ENCODE measurements at regions not wholly inside any gene's neighbourhood (a gene's known extent, or its start where the extent isn't known, plus 50 kb on each side); places are given as distances from the start of the nearest gene placed in this dataset.

GRCh38 chr10:84896909-84897308 is 568.5 kb downstream of the CCSER2 start:
- Histone ChIP-seq H3K36me3 (ENCODE audit: control insufficient read depth, insufficient read depth, low read length) (no peaks in the 10 kb centered on the region), H3K4me3 (ENCODE audit: low read depth, low read length) (no peak overlapping the region), H3K27me3 (ENCODE audit: control insufficient read depth, insufficient read depth, low read length) (no peaks in the 10 kb centered on the region)
- no peak for DNase-seq (ENCODE audit: low read depth)
- ChIA-PET POLR2A (no interaction called here), CTCF (no interaction called here)
- TF ChIP-seq CTCF (IDR thresholded peaks at IDR 0.05; ENCODE audit: insufficient read depth, low read depth, low read length) = no peak

- POLR2A ChIA-PET = no interaction called here
- DNase-seq (ENCODE audit: low read depth) = no peak
- Histone ChIP-seq H3K36me3 (ENCODE audit: control insufficient read depth, insufficient read depth, low read length) (no peaks in the 10 kb centered on the region), H3K4me3 (ENCODE audit: low read depth, low read length) (no peak overlapping the region), H3K27me3 (ENCODE audit: control insufficient read depth, insufficient read depth, low read length) (no peaks in the 10 kb centered on the region)
- CTCF ChIA-PET = no interaction called here
- no peak for TF ChIP-seq CTCF (IDR thresholded peaks at IDR 0.05; ENCODE audit: insufficient read depth, low read depth, low read length)
Measured at GRCh38 chr10:84899268-84899667, 570.9 kb downstream of the CCSER2 start.

- POLR2A ChIA-PET = no interaction called here
Measured at GRCh38 chr10:84900141-84900540, 571.8 kb downstream of the CCSER2 start.

GRCh38 chr10:84901885-84902284 is 573.5 kb downstream of the CCSER2 start:
- DNase-seq (ENCODE audit: low read depth) = no peak
- CTCF ChIA-PET = no interaction called here
- TF ChIP-seq CTCF (IDR thresholded peaks at IDR 0.05; ENCODE audit: insufficient read depth, low read depth, low read length) = no peak
- H3K4me3 ChIP-seq (ENCODE audit: low read depth, low read length) = no peak overlapping the region
- no peaks in the 10 kb centered on the region for H3K27me3 ChIP-seq (ENCODE audit: control insufficient read depth, insufficient read depth, low read length)
- no peaks in the 10 kb centered on the region for H3K36me3 ChIP-seq (ENCODE audit: control insufficient read depth, insufficient read depth, low read length)
- POLR2A ChIA-PET = no interaction called here

More at GRCh38 chr10:84900141-84900540, 571.8 kb downstream of the CCSER2 start:
- no peak for DNase-seq (ENCODE audit: low read depth)
- no peak for TF ChIP-seq CTCF (IDR thresholded peaks at IDR 0.05; ENCODE audit: insufficient read depth, low read depth, low read length)
- CTCF ChIA-PET = no interaction called here
- no peaks in the 10 kb centered on the region for H3K36me3 ChIP-seq (ENCODE audit: control insufficient read depth, insufficient read depth, low read length)
- no peaks in the 10 kb centered on the region for H3K27me3 ChIP-seq (ENCODE audit: control insufficient read depth, insufficient read depth, low read length)
- no peak overlapping the region for H3K4me3 ChIP-seq (ENCODE audit: low read depth, low read length)

- POLR2A ChIA-PET = no interaction called here
- Histone ChIP-seq H3K4me3 (ENCODE audit: low read depth, low read length) (no peak overlapping the region), H3K36me3 (ENCODE audit: control insufficient read depth, insufficient read depth, low read length) (no peaks in the 10 kb centered on the region), H3K27me3 (ENCODE audit: control insufficient read depth, insufficient read depth, low read length) (no peaks in the 10 kb centered on the region)
- CTCF ChIA-PET = no interaction called here
- no peak for TF ChIP-seq CTCF (IDR thresholded peaks at IDR 0.05; ENCODE audit: insufficient read depth, low read depth, low read length)
- DNase-seq (ENCODE audit: low read depth) = no peak
Measured at GRCh38 chr10:84902553-84902952, 574.2 kb downstream of the CCSER2 start.
